ENCODE measurements at regions not wholly inside any gene's neighbourhood (a gene's known extent, or its start where the extent isn't known, plus 50 kb on each side); places are given as distances from the start of the nearest gene placed in this dataset.

DNA sequence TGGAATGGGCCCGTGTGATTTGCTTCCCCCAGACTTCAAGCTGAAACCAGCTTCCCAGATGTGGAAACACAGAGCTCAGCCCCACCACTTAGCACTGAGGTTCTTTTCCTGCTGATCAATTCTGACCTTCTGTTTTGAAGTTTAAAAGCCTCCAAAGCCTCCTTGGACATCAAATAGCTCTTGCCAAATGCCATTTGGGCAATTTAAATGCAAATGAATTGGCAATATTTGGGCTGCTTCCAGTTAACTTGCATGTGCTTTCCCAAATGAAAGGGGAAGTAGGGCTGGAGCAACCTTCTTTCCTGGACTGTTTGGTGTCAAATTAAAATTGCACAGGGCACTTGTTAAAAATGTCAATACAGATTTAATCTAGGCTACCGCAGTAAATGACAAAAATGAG, 710.5 kb downstream of the TLR4 start:
- DNase-seq (ENCODE audit: low read depth): no peak

DNA sequence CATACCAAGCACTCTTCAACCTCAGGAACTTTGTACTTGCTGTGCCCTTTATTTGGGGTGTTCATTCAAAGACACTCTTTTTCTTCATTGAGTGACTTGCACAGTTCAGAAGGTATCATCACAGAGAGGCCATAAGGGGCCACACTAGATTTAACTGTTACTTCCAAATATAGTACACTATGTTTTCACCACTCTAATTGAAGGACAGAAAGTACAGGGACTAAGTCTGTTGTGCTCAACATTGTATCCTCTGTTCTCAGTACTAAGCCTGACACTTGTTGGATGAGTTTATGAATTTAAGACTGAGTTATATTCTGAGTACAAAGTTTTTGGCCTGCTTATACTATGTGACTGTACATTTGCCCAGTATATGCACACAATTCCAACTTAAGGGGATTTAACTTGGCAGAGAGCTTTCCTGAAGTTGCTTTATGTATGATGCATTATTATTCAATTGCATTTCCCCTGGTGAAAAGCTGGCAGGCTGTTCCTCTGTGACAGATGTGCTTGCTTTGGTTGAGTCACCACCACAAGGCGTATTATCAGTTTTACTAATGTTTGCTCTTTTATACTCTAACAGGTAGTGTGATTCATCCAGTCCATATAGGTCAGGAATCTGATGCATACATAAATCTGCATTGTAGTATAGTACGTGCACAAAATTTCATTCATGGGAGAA, 714.8 kb downstream of the TLR4 start:
- DNase-seq (ENCODE audit: low read depth): peak; percentile 52

DNA sequence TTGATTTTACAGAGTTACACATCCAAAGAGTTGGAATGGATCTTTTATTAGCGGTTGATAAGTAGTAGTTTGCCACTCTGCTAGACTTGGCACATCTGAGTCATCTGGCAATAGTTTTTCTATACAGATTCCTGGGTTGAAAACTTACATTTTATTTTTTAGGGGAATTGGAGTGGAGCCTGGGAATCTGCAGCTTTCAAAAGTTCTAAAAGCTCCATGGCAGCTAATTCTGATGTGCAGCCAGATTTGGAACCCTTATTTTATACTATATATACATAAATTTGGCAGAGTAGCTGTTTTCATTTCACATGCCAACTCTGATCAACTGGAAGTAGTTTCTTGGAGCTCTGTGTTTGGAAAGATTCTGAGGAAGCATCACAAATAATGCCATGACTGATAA, 715.5 kb downstream of the TLR4 start:
- DNase-seq (ENCODE audit: low read depth): no peak

DNA sequence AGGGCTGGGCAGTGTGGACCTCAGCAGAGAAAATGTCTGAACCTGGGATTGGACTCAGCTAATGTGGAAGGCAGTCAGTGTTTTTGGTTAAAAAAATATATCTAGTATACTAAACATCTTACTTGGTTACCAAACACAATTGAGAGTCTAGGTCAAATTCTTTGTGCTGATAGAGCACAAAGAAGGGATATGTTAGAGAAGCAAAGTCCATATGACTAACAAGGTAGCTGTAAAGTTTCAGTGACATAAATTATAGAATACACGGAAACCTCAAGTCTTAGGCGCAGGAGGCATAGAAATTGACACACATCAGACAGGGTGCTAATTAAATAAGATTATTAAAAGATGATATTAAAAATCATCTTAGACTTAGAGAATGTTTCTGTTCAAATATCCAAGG, 718.3 kb downstream of the TLR4 start:
- no peak for DNase-seq (ENCODE audit: low read depth)

DNA sequence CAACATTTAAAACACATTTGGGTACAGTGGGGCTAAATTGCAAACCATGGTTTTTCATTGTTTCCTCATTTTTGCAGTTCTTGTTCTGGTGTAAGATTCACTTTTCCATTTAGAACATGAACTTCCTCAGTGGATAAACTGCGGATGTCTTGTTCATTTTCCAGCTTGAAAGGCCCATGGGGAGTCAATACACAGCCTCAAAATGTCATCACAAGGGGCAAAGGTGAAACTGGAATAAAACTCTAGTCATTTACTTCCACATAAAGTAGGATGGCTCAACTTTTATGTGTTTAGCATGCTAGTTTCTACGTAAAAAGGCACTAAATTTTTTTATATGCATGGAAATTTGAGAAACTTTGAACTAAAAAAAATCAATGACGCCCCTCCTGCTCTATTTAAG, 718.8 kb downstream of the TLR4 start:
- no peak for DNase-seq (ENCODE audit: low read depth)

DNA sequence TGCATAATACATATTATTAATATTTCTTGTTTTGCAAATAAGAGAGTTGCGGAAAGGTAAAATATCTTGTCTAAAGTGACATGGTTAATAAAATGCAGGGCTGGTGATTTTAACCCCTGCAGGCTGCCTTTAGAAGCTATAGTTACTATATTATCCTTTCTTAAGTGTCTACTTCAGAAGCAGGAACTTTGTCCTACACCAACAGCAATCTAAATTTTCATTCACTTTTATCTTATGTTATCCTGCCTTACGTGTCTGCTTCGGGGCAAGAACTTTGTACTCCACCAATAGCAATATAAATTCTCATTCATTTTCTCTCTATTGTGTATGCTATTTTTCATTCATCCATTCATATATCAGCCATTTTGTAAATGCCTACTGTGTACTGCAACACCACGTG, 719.5 kb downstream of the TLR4 start:
- DNase-seq (ENCODE audit: low read depth): no peak

DNA sequence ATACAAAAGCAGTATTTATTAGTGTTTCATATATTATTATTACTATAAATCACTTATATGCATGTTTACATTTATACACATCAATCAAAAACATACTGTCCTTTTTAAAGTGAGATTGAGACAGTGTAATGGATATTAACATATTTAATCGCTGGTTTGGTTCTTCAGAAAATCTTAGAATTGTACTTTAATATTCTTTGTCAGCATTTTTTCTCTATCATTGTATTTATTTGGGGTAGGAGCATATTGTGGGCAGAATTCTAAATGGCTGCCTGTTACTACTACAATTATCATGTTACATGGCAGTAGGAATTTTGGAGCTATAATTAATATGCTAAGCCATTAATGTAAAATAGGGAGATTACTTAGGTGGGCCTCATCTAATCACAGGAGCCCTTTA, 722.6 kb downstream of the TLR4 start:
- no peak for DNase-seq (ENCODE audit: low read depth)

DNA sequence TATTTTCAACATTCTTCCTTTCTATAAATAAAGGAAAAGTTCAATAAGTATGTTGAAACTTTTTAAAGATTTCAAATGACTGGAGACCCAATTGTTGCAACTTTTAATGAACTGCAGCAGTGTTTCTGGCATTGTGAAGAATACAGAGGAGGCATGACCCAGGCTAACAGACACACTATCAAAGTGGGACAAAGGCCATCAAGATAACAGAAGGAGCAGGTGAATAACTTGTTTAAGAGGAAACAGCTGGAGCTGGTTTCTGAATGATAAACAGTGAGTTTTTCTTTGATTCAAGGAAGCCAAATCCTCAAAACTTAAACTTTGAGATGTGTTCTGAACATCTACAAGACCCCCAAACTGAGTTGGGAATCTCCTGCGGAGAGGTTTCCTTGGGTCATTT, 734.6 kb downstream of the TLR4 start:
- no peak for DNase-seq (ENCODE audit: low read depth)

DNA sequence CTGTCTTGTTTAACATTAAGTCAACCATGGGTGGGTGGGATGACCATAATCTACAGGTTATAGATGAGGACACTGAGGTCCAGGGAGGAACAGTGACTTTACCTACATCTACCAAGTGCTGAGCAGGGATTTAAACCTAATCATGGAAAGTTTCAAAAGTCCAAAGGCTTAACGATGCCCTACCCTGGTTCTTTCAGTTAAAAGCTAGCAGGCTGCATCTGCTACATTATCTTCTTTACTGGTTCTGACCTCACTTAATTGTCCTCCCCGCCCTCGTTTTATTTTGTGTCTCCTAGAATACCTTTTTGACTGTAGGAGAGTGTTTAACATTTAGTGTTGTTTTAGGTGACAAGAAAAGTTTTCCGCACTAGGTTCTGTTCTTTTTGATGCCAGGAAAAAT, 735.2 kb downstream of the TLR4 start:
- no peak for DNase-seq (ENCODE audit: low read depth)

DNA sequence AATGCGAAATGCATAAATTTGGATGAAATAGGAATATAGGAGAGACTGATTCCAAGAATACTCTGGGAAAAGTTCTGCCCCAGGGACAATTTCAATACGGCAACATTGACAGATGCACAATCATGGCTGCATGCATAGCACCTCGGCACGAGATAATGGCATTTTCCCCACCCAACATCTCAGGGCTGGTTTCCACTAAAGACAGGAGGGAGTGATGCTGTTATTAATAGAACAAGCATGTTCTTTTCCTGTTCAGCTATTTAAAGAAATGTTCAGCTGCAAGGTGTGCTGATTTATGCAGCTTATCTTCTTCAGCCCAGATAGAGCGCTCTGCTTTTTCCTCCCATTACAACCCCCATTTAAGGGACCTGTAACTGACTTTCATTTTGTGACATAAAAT, 740.2 kb downstream of the TLR4 start:
- no peak for DNase-seq (ENCODE audit: low read depth)

DNA sequence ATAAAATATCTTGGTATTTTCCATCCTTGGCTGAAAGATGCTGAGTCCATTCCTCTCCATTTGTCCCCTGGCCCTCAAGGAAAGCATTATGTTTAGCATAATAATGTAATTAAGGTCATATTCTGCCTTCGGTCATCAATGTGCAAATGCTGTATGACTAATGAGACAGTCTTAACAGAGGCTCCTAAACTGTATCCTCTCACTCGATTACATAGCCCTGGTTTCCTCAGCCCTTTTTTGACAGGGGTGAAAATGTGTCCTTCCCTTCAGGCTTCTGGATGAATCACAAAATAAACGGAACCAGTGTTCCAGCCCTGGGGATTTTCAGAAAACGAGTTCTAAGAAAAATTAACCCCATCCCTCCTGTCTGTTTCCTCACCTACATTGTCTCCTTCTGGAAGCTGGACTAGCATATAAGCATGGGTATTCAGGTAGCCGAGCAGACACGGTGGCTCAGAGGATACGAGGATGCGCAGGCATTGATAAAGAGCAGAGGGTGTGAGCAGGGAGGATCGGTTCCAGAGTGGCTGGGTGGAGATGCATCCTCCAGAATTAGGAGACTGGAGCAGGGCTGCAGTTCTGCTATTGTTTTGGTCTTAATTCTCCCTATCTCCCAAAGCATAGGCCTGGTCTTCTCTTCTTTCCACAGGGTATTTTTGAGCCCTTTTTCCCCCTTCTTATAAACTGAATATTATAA, 742.9 kb downstream of the TLR4 start:
- DNase-seq (ENCODE audit: low read depth): peak; percentile 26

DNA sequence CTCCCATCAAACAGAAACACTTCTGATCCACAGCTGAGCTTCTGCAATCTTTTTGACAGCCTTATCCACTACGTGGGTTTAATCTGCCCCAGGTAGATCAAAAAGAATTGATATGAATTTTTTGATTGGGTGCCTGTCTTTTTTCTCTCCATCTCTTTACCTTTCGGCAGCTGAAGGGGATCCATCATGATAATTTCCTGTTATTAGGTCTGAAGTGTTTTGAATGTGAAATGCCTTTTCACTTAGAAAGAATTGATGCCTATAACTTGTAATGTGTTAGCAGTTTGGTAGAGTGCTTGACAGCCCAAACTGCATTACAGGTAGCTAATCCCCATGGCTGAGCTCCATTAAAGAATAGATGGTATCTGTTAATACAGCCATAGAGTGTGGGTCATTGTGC, 745.4 kb downstream of the TLR4 start:
- no peak for DNase-seq (ENCODE audit: low read depth)

DNA sequence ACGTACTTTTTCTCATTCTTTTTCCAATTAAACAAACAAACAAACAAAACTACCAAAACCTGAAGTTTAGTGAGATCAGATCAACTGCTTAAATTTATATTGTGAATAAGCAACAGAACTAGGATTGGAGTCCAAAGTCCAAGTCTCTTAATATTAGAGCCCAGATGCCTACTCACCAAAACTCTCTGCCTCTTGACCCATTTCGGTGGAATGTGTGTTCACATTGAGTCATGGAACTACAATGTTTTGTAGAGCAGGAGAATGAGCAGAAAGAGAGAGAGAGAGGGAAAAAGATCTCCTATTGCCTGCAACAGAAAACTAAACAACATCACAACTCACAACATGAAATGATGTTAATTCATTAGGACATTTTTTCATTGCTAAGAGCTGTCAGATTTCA, 751.1 kb downstream of the TLR4 start:
- peak; percentile 30 for DNase-seq (ENCODE audit: low read depth)

DNA sequence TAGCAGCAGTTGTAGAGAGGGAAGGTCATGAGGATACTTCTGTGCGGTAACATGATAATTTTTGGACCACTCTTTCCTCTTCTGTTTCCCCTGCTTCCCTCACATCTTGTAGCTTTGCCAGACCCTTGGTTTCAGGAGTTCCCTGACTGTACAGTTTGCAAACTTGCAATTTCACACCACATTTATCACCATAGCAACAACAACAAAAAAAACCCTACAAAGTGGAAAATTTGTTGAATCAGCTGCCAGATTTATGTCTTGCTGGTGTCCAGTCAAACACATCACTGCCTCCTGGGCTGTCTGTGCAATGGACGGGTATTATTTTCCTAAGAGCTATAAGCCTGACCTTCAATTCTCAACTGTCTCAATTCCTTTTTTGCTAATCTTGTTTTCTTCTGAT, 751.6 kb downstream of the TLR4 start:
- peak; percentile 30 for DNase-seq (ENCODE audit: low read depth)

DNA sequence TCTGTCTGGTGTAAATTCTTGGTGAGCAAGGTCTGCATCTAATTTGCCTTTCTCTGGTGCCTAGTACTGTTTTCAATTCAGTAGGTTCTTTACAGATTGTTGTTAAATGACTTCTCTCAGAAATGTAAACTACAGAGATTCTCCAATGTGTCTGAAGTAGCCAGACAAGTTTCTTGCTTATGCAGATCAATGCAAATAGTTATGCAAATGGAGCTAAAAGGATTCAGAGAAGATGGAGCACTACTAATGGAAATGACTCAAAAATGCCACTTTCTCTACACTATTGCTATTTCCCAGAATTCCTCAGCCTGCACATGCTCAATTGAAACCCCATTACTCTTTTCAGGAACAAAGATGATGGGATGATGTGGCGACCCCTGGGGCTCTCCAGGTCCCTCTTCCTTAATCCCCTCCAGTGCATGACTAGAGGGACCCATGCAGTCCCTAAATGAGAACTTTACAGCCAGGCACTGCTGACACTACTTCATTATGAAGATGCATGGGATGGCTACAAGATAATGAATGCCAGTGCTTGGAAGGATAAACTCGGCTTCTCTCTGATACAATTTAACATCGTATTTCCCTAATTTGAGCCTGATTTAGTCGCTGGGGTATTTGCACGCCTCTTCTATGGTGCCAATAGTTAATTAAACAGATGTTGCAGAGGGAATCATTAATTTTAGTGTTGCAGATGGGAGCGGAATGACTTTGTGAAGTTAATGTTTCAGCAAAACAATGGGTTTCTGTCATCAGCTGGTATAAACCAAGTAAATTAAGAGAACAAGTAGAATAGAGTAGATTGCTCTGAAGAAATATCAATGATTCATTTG, 753.2 kb downstream of the TLR4 start:
- DNase-seq (ENCODE audit: low read depth): no peak

DNA sequence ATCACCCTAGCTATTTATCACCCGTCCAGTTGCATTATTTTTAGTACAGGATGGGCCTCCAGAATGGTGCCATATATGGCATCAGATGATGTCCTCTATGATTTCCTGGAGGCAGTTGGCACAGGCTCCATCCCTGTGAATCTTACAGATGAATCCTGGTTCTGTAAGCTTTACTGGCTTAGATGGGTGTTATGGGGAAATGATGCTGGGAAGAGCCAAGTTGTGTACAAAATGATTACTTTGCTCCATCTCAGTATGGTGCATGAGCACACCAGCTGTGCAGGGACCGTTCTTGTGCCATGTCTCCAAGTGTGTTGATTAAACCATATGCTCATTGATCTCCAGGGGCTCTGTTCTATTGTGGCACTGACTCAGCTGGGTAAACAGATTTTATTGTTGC, 755.7 kb downstream of the TLR4 start:
- no peak for DNase-seq (ENCODE audit: low read depth)

DNA sequence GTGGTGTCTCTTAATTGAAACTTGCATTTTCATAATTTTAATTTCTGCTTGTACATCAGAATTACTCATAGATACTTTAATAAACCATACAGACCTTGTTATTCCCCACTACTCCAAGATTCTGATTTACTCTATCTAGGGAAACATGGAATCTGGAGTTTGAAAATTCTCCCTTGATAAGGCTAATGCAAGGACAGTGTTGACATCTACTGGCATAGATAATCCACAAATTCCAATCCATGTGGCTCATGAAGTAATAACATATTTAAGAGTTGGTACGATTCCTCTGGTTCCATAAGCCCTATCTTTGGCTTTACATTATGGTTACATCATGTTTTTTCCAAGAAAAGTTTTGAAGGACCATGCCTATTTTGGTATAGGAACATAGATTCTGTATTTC, 759.2 kb downstream of the TLR4 start:
- no peak for DNase-seq (ENCODE audit: low read depth)

DNA sequence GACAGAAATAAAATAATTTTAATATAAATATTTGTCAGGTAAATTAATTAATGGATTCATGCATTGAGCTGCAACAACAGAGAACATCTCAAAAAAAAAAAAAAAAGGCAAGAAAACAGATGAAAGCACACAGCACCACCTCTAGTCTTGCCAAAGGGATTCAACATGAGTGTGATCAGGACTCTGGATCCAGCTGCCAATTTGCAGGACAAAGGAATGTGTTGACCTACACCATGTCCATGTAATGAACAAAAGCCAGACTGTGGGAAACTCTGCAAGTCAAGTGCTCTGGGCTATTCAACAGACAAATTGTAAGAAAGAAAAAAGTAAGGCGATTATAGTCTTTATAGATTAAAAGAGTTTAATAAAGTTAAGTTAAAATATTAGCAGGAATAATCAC, 769.3 kb downstream of the TLR4 start:
- no peak for DNase-seq (ENCODE audit: low read depth)

DNA sequence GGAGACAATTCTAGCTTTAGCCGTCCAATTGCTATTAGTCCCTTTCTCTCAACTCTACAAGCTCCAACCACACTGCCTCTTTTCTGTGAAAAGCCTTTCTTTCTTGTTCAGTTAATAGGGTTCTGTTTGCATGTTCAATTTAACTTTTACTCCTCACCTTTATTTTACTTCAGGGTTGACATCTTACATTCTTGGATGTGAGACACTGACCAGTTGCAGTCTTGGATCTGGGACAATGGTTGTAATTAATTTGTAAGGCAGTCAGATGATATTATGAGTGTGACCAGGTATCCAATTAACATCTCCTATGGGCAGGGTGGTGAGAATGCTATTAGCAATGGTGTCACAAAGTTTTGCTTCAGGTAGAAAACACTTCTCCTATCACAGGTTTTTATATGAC, 774.5 kb downstream of the TLR4 start:
- DNase-seq (ENCODE audit: low read depth): no peak

DNA sequence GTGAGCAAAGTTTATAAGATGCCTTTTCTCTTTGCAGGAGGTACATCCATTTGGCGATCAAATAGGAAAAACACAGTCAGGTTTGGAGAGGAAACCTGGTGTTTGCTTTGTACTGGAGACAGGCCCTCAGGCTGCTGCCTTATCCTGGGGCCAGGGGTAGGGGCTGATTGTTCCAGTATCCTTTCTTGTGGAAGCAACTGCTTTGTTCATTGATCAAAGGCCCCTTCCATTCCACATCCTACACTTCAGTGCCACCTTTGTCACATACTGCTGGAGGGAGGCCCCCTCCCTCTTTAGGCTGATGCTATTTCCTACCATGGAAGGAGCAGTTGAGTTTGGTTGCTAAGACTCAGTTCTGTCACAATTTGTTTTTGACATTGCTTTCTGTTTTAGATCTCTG, 778.1 kb downstream of the TLR4 start:
- DNase-seq (ENCODE audit: low read depth): no peak

DNA sequence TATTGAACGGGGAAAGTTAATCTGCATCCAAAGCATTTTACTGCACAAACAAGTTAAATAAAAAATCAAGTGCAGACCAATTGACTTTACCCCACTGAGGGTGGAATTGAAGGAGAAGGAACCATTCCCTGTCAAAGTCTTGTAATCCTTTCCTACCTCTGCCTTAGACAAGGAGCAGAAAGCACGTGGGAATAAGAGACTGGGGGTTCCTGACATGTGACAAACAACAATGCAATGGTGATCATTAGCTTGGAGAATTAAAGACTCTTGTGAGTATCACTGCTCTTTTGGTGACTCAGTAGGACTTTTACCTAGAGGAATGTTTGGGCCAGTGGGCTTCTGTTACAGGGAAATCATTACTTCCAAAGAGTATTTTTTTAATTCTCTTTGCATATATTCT, 779.5 kb downstream of the TLR4 start:
- DNase-seq (ENCODE audit: low read depth): no peak

DNA sequence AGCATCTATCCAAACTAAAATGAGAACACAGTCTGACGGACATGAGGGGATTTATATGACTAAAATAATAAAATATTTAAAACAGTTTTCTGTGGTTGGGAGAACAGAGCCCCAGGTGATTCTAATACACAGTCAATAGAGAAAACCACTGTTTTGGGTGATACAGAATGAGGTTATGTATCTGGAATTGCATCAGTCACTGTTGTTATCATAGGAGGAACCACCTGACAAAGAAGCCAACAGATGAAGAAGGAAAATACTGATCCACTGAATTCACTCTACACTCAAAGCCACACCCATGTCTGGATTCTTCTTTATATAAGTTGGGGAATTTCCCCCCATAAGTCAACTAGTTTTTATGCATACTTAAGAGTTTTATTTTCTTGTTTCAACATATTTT, 799.0 kb downstream of the TLR4 start:
- no peak for DNase-seq (ENCODE audit: low read depth)

DNA sequence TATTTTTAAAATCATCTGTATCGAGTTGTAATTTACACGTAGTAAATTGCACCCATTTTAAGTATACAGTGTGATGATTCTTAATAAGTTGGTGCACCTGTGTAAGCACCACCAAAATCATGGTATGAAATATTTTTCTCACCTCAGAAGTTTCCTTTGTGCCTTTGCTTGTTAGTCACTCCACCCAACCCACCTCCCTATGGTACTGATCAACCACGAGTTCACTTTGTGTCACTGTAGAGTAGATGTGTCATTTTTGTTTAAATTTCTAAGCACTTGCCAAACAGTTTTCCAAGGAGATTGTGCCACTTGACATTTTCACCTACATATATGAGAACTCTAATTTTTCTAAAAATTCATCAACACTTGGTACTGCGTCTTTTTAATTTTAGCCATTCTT, 806.5 kb downstream of the TLR4 start:
- no peak for DNase-seq (ENCODE audit: low read depth)

Measured in M059J (cell line).